H9 (cell line): ENCODE measurements at regions not wholly inside any gene's neighbourhood (a gene's known extent, or its start where the extent isn't known, plus 50 kb on each side); places are given as distances from the start of the nearest gene placed in this dataset.

Experiments
- DNase-seq: peaks from one replicate; pipeline ENCODE4 v3.0.0-alpha.2; 2017
- H2AFZ ChIP-seq: one replicate; pipeline ENCODE4 v1.6.1; 2013; ENCODE audit warnings: mild to moderate bottlenecking, low read length, control low read depth, moderate library complexity
- H2AK5ac ChIP-seq: 2 replicates; pipeline ENCODE4 v1.6.1; 2013; ENCODE audit warnings: low read length, control low read depth, mixed read lengths; ENCODE audit not compliant: insufficient read length
- H2BK120ac ChIP-seq: one replicate; pipeline ENCODE4 v1.6.1; 2013; ENCODE audit warnings: low read depth, mild to moderate bottlenecking, low read length, control low read depth, inconsistent platforms; ENCODE audit not compliant: poor library complexity, severe bottlenecking
- H2BK12ac ChIP-seq: 2 replicates; pipeline ENCODE4 v1.6.1; 2013; ENCODE audit warnings: low read length, control low read depth, mixed read lengths, low read depth; ENCODE audit not compliant: insufficient read length
- H2BK15ac ChIP-seq: 2 replicates; pipeline ENCODE4 v1.6.1; 2013; ENCODE audit warnings: low read depth, low read length, control low read depth
- H2BK20ac ChIP-seq: one replicate; pipeline ENCODE4 v1.6.1; 2013; ENCODE audit warnings: low read depth, mild to moderate bottlenecking, low read length, control low read depth, inconsistent platforms; ENCODE audit not compliant: poor library complexity, severe bottlenecking
- H2BK5ac ChIP-seq: 2 replicates; pipeline ENCODE4 v1.6.1; 2013; ENCODE audit warnings: low read length, control low read depth, mixed read lengths; ENCODE audit not compliant: insufficient read length
- H3K14ac ChIP-seq: 2 replicates; pipeline ENCODE4 v1.6.1; 2013; ENCODE audit warnings: low read length, control low read depth; ENCODE audit not compliant: insufficient read depth
- H3K18ac ChIP-seq: 2 replicates; pipeline ENCODE4 v1.6.1; 2013; ENCODE audit warnings: low read depth, mild to moderate bottlenecking, mixed read lengths, low read length, control low read depth; ENCODE audit not compliant: insufficient read length
- H3K23ac ChIP-seq: 2 replicates; pipeline ENCODE4 v1.6.1; 2013; ENCODE audit warnings: low read length, control low read depth, mixed read lengths, low read depth; ENCODE audit not compliant: insufficient read length
- H3K23me2 ChIP-seq: 2 replicates; pipeline ENCODE4 v1.6.1; 2013; ENCODE audit warnings: low read depth, mild to moderate bottlenecking, mixed read lengths, low read length, control low read depth; ENCODE audit not compliant: insufficient read length, poor library complexity, severe bottlenecking
- H3K27ac ChIP-seq: 2 replicates; pipeline ENCODE4 v1.5.1; 2013; ENCODE audit warnings: low read length, control low read depth, mixed read lengths, low read depth; ENCODE audit not compliant: insufficient read length
- H3K27me3 ChIP-seq: 2 replicates; pipeline ENCODE4 v1.6.1; 2013; ENCODE audit warnings: low read length, control low read depth, inconsistent platforms; ENCODE audit not compliant: insufficient read depth
- H3K4ac ChIP-seq: 2 replicates; pipeline ENCODE4 v1.6.1; 2013; ENCODE audit warnings: low read depth, mild to moderate bottlenecking, control low read depth, inconsistent platforms, low read length, moderate library complexity
- H3K4me1 ChIP-seq: 2 replicates; pipeline ENCODE4 v1.6.1; 2013; ENCODE audit warnings: low read length, control low read depth, inconsistent platforms; ENCODE audit not compliant: insufficient read depth
- H3K4me2 ChIP-seq: 2 replicates; pipeline ENCODE4 v1.6.1; 2013; ENCODE audit warnings: low read length, control low read depth, mixed read lengths; ENCODE audit not compliant: insufficient read length, insufficient read depth
- H3K56ac ChIP-seq: 2 replicates; pipeline ENCODE4 v1.6.1; 2013; ENCODE audit warnings: low read depth, mild to moderate bottlenecking, mixed read lengths, low read length, control low read depth; ENCODE audit not compliant: insufficient read length
- H3K79me1 ChIP-seq: 2 replicates; pipeline ENCODE4 v1.6.1; 2013; ENCODE audit warnings: low read depth, mild to moderate bottlenecking, moderate library complexity, low read length, control low read depth, inconsistent platforms; ENCODE audit not compliant: insufficient read depth, poor library complexity, severe bottlenecking
- H3K79me2 ChIP-seq: 2 replicates; pipeline ENCODE4 v1.6.1; 2013; ENCODE audit warnings: low read length, control low read depth, inconsistent platforms; ENCODE audit not compliant: insufficient read depth
- H3K9ac ChIP-seq: 2 replicates; pipeline ENCODE4 v1.6.1; 2013; ENCODE audit warnings: low read length, control low read depth, mixed read lengths; ENCODE audit not compliant: insufficient read length; ENCODE audit errors: extremely low read depth
- H3K9me3 ChIP-seq: one replicate; pipeline ENCODE4 v1.6.1; 2013; ENCODE audit warnings: low read depth, low read length, inconsistent platforms; ENCODE audit not compliant: control insufficient read depth
- H3T11ph ChIP-seq: one replicate; pipeline ENCODE4 v1.6.1; 2013; ENCODE audit warnings: mild to moderate bottlenecking, low read length, control low read depth, inconsistent platforms
- H4K20me1 ChIP-seq: one replicate; pipeline ENCODE4 v1.6.1; 2013; ENCODE audit not compliant: control insufficient read depth, insufficient read length, insufficient read depth
- H4K5ac ChIP-seq: 2 replicates; pipeline ENCODE4 v1.6.1; 2013; ENCODE audit warnings: low read depth, mild to moderate bottlenecking, mixed read lengths, low read length, control low read depth; ENCODE audit not compliant: insufficient read length
- H4K8ac ChIP-seq: replicated peaks from 2 replicates; pipeline ENCODE4 v1.6.1; 2013; ENCODE audit warnings: low read length, control low read depth, mixed read lengths, low read depth; ENCODE audit not compliant: insufficient read length
- H4K91ac ChIP-seq: 2 replicates; pipeline ENCODE4 v1.6.1; 2013; ENCODE audit warnings: low read depth, mild to moderate bottlenecking, moderate library complexity, mixed read lengths, low read length, control low read depth; ENCODE audit not compliant: insufficient read length
- H3K27ac Mint-ChIP-seq, 3 experiments: 2 replicates in 2 of 3; 3 replicates in 1 of 3; pipeline ENCODE4 v1.8.0; 2020 to 2021; ENCODE audit warnings: mixed read lengths in 3 of 3, mild to moderate bottlenecking in 1 of 3, moderate library complexity in 1 of 3
- H3K27me3 Mint-ChIP-seq: 2 replicates; pipeline ENCODE4 v1.8.0; 2021; ENCODE audit warnings: low read depth, mild to moderate bottlenecking, moderate library complexity, mixed read lengths
- H3K36me3 Mint-ChIP-seq, 3 experiments: 2 replicates in 2 of 3; 3 replicates in 1 of 3; pipeline ENCODE4 v1.8.0; 2020 to 2021; ENCODE audit warnings: low read depth in 3 of 3, mixed read lengths in 3 of 3; ENCODE audit not compliant: insufficient read depth in 1 of 3
- H3K4me1 Mint-ChIP-seq, 2 experiments: 2 replicates each; pipeline ENCODE4 v1.8.0; 2020; ENCODE audit warnings: mixed read lengths in 2 of 2
- H3K4me3 Mint-ChIP-seq, 2 experiments: 2 replicates in 1 of 2; 3 replicates in 1 of 2; pipeline ENCODE4 v1.8.0; 2020 to 2021; ENCODE audit warnings: mild to moderate bottlenecking in 2 of 2, mixed read lengths in 2 of 2, moderate library complexity in 1 of 2
- H3K9me3 Mint-ChIP-seq, 2 experiments: 2 replicates in 1 of 2; 3 replicates in 1 of 2; pipeline ENCODE4 v1.8.0; 2020; ENCODE audit warnings: mild to moderate bottlenecking in 2 of 2, mixed read lengths in 2 of 2, moderate library complexity in 1 of 2
- TF ChIP-seq, protein P1 (sequence below): fragments of 200-600 bp; sonication (generic); conservative IDR thresholded peaks from 3 replicates; pipeline ENCODE4 v1.8.0; 2021; ENCODE audit warnings: antibody characterized with exemption, mild to moderate bottlenecking

GRCh38 chr21:24076179-24076578, 1531.1 kb downstream of the MRPL39 start:
- Histone ChIP-seq H3K23me2 (no peaks in the 10 kb centered on the region), H4K20me1 (no peaks in the 10 kb centered on the region), H3K79me1 (no peaks in the 10 kb centered on the region), H3K27ac (no peak overlapping the region), H3K27me3 (no peaks in the 10 kb centered on the region), H3K4me2 (no peak overlapping the region), H2BK12ac (no peak overlapping the region), H2BK15ac (no peak overlapping the region), H3K4me1 (no peaks in the 10 kb centered on the region), H3K79me2 (no peaks in the 10 kb centered on the region), H4K8ac (no peak overlapping the region), H4K5ac (no peak overlapping the region), H4K91ac (no peak overlapping the region), H3K9me3 (no peaks in the 10 kb centered on the region), H2BK20ac (no peak overlapping the region), H2BK120ac (no peak overlapping the region), H2BK5ac (no peak overlapping the region), H3K23ac (no peak overlapping the region), H3K18ac (no peak overlapping the region), H3K56ac (no peak overlapping the region), H2AK5ac (no peak overlapping the region), H2AFZ (no peak overlapping the region), H3T11ph (no peak overlapping the region), H3K9ac (no peak overlapping the region), H3K14ac (no peak overlapping the region), H3K4ac (no peak overlapping the region)
- Mint-ChIP-seq H3K27ac (no peak overlapping the region), H3K4me1 (no peaks in the 10 kb centered on the region), H3K9me3 (peaks cover 58 to 76% of the 10 kb centered on the region in 2 experiments), H3K27me3 (no peaks in the 10 kb centered on the region; the same call in none of the 2 replicates), H3K4me3 (no peak overlapping the region), H3K36me3 (peaks cover 0 to 14% (median 0%) of the 10 kb centered on the region in 3 experiments; a peak in 2 of 7 replicates)
- no peak for DNase-seq
- TF ChIP-seq, protein P1, sequence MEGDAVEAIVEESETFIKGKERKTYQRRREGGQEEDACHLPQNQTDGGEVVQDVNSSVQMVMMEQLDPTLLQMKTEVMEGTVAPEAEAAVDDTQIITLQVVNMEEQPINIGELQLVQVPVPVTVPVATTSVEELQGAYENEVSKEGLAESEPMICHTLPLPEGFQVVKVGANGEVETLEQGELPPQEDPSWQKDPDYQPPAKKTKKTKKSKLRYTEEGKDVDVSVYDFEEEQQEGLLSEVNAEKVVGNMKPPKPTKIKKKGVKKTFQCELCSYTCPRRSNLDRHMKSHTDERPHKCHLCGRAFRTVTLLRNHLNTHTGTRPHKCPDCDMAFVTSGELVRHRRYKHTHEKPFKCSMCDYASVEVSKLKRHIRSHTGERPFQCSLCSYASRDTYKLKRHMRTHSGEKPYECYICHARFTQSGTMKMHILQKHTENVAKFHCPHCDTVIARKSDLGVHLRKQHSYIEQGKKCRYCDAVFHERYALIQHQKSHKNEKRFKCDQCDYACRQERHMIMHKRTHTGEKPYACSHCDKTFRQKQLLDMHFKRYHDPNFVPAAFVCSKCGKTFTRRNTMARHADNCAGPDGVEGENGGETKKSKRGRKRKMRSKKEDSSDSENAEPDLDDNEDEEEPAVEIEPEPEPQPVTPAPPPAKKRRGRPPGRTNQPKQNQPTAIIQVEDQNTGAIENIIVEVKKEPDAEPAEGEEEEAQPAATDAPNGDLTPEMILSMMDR = no peak
